22Rv1 (cell line): ENCODE measurements at regions not wholly inside any gene's neighbourhood (a gene's known extent, or its start where the extent isn't known, plus 50 kb on each side); places are given as distances from the start of the nearest gene placed in this dataset.

ENCODE experiments used
- H3K27ac ChIP-seq: fragments of 450-650 bp; 2 replicates; pipeline ENCODE4 v1.5.1; 2017
- CTCF ChIP-seq: fragments of 450-650 bp; IDR thresholded peaks from 2 replicates; pipeline ENCODE4 v1.5.1; 2017; ENCODE audit warnings: mild to moderate bottlenecking
- ZFX ChIP-seq: fragments of 450-650 bp; IDR thresholded peaks from 2 replicates; pipeline ENCODE4 v1.6.1; 2017; ENCODE audit warnings: antibody characterized with exemption, borderline replicate concordance

- no peak for TF ChIP-seq CTCF
- no peak for TF ChIP-seq ZFX
- H3K27ac ChIP-seq: no peak overlapping the region
These were observed 205.7 kb upstream of the PUM3 start for GRCh38 chr9:3049636-3050035.

GRCh38 chr9:3047912-3048311, 204.0 kb upstream of the PUM3 start:
- H3K27ac ChIP-seq: no peak overlapping the region
- TF ChIP-seq CTCF: no peak
- TF ChIP-seq ZFX: no peak

- no peak overlapping the region for H3K27ac ChIP-seq
- TF ChIP-seq ZFX (no peak), CTCF (no peak)
These were observed 201.3 kb upstream of the PUM3 start for GRCh38 chr9:3045153-3045552.

GRCh38 chr9:3043369-3043768, 199.5 kb upstream of the PUM3 start:
- H3K27ac ChIP-seq: no peak overlapping the region
- no peak for TF ChIP-seq ZFX
- TF ChIP-seq CTCF: no peak

DNA sequence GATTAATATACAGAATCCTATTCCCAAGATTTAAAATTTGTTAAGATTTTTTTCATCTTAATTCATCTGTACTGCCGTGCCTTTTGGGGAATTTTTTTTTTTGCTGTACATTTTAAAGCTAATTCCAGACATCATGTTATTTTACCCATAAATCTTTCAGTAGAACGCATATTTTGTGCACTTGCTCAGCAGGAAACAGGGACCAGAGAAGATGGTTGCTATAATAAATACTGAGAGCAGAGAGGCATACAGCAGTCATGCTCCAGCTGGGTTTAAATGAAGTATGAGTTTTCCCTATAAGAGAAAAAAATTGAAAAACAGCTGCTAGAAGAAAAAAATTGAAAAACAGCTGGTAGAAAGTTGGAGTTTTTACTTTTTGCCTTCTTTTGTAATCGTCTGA, 196.9 kb upstream of the PUM3 start:
- TF ChIP-seq ZFX (no peak), CTCF (no peak)

DNA sequence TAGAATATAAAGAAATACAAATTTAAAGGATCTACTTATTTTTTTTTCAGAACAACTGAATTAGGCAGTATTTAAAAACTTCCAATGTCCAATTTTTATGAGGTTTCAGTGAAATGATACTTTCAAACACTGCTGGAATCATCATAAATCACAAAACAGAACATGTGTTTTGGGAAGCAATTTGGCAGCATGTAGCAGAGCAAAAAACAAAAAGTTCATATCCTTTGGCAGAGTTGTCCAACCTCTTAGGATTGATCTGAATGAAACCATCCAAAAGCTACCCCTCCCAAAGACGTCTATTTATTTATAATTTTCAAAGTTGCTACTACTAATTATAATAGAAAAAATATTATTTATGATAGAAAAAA, 192.4 kb upstream of the PUM3 start:
- no peak for TF ChIP-seq ZFX
- TF ChIP-seq CTCF: no peak
- H3K27ac ChIP-seq: no peak overlapping the region

More for the DNA sequence above, 196.9 kb upstream of the PUM3 start:
- H3K27ac ChIP-seq: no peak overlapping the region

DNA sequence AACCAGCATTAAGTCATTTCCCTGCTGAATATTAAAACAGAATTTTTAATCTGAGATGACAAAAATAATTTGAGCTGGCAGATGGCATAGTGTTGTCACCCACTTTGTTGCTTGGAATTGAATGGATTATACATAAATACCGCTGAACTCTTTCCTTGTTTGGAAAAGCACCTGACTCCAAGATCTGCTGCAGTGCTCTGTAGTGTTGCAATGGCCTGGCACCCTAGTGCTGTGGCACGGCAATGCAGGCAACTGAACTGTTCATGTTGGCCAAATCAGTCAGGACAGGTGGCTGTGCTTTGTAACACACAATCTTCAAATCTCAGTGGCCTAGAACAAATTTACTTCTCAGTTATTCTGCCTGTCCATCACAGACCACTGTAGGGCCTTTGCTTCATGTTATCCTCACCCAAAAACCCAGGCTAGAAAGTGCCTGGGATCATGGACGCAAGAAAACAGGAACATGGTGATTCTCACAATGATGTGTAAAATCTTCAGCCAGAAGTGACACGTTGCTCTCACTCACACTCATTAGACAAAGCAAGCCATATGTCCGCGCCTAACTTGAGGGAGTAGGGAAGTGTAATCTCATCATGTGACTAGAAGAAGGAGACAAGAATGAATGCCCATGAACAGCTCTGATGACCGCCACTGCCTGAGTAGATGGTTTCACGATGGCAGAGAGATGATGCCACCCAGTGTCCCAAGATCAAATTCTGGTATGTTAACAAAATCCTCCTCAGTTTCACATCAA, 191.9 kb upstream of the PUM3 start:
- H3K27ac ChIP-seq: no peak overlapping the region
- TF ChIP-seq ZFX (no peak), CTCF (no peak)
